ENCODE measurements at regions not wholly inside any gene's neighbourhood (a gene's known extent, or its start where the extent isn't known, plus 50 kb on each side); places are given as distances from the start of the nearest gene placed in this dataset.

GRCh38 chr3:72284471-72284870, 499.5 kb upstream of the PROK2 start:
- no peak for TF ChIP-seq CTCF (conservative IDR thresholded peaks at IDR 0.05; ENCODE audit: low read depth in 2 of 2)
- TF ChIP-seq CREB1 (CRISPR knock-in tag; IDR thresholded peaks at IDR 0.05; ENCODE audit: low read depth), result no peak
- TF ChIP-seq EZH2 (IDR thresholded peaks at IDR 0.05; ENCODE audit: low read depth, unreplicated experiment), result no peak
- no peak for TF ChIP-seq ZNF331 (CRISPR knock-in tag; IDR thresholded peaks at IDR 0.05; ENCODE audit: low read depth)
- TF ChIP-seq REST (IDR thresholded peaks at IDR 0.05; ENCODE audit: unreplicated experiment), result no peak
- no peak for TF ChIP-seq POLR2AphosphoS5 (IDR thresholded peaks at IDR 0.05; ENCODE audit: low read depth)
